ENCODE measurements at regions not wholly inside any gene's neighbourhood (a gene's known extent, or its start where the extent isn't known, plus 50 kb on each side); places are given as distances from the start of the nearest gene placed in this dataset.

- TF ChIP-seq, protein P1, sequence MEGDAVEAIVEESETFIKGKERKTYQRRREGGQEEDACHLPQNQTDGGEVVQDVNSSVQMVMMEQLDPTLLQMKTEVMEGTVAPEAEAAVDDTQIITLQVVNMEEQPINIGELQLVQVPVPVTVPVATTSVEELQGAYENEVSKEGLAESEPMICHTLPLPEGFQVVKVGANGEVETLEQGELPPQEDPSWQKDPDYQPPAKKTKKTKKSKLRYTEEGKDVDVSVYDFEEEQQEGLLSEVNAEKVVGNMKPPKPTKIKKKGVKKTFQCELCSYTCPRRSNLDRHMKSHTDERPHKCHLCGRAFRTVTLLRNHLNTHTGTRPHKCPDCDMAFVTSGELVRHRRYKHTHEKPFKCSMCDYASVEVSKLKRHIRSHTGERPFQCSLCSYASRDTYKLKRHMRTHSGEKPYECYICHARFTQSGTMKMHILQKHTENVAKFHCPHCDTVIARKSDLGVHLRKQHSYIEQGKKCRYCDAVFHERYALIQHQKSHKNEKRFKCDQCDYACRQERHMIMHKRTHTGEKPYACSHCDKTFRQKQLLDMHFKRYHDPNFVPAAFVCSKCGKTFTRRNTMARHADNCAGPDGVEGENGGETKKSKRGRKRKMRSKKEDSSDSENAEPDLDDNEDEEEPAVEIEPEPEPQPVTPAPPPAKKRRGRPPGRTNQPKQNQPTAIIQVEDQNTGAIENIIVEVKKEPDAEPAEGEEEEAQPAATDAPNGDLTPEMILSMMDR (IDR thresholded peaks at IDR 0.05) = no peak
- TF ChIP-seq POLR2AphosphoS5 (IDR thresholded peaks at IDR 0.05) = no peak
These were observed 108.4 kb upstream of the RMDN2 start for GRCh38 chr2:37816686-37817085.
